Pancreas (tissue), 10 donors: ENCODE measurements at regions not wholly inside any gene's neighbourhood (a gene's known extent, or its start where the extent isn't known, plus 50 kb on each side); places are given as distances from the start of the nearest gene placed in this dataset.
"Not testable (repeated sequence)": the region's sequence is repeated elsewhere in the genome, so short reads cannot be mapped to it uniquely, and the experiment has no call there.

Experiments used
- ATAC-seq, 4 donors: fragments of 200-7000 bp; cut with Tn5 transposase; one replicate each; pipeline versions ENCODE4 v1.8.0 to v1.9.1; 2020; ENCODE audit warnings: mild to moderate bottlenecking in 4 of 4, moderate library complexity in 4 of 4
- DNase-seq, 6 donors: peaks; one replicate each; pipeline ENCODE4 v3.0.0-alpha.2; 2020
- FAIRE-seq: peaks from 2 replicates; lab custom pipeline; 2012; peaks lifted over from hg19 to GRCh38; lab: Jason Lieb, UNC
- H3K27ac ChIP-seq, 4 donors: fragments of 200-600 bp; sonication (generic); 1 replicate in 3 of 4; 2 replicates in 1 of 4; pipeline versions ENCODE4 v1.5.0 to v1.8.0; 2020
- H3K27me3 ChIP-seq, 4 donors: fragments of 200-600 bp; one replicate each; pipeline ENCODE4 v1.8.0; 2021
- H3K36me3 ChIP-seq, 3 donors: fragments of 200-600 bp; sonication (generic) in 1 of 3; one replicate each; pipeline versions ENCODE4 v1.5.0 to v1.8.0; 2020 to 2021
- H3K4me1 ChIP-seq, 3 donors: fragments of 200-600 bp; one replicate each; pipeline ENCODE4 v1.8.0; 2021
- H3K4me3 ChIP-seq, 4 donors: fragments of 200-600 bp; sonication (generic) in 2 of 4; one replicate each; pipeline versions ENCODE4 v1.5.0 to v1.8.0; 2020 to 2021
- H3K9me3 ChIP-seq, 4 donors: fragments of 200-600 bp; one replicate each; pipeline ENCODE4 v1.8.0; 2021
- CTCF ChIP-seq, 4 donors: fragments of 200-600 bp; sonication (generic) in 3 of 4; IDR thresholded peaks; one replicate each; pipeline versions ENCODE4 v1.5.0 to v1.8.0; 2021; ENCODE audit warnings: antibody characterized with exemption in 4 of 4
- WGBS, 2 donors: extraction: QIAGEN DNeasy Blood & Tissue Kit; methylation state at CpG; one replicate each; pipeline ENCODE4 v1.1.7; 2013; 5-methylcytosine and 5-hydroxymethylcytosine counted together
- intact Hi-C, 3 donors: fragments of 100-400 bp; cut with DNase I; formaldehyde crosslinking; loops; one replicate each; pipeline versions ENCODE4 v1.11.1 to v1.14.2; 2022
- donor health status: healthy with polysubstance abuse.
- donor health status: DM: no; HTN: no; CAD: no; lungs with moderate emphysema.
- donor health status: DM: no; HTN: no; CAD: no.
- donor health status: control.
- donor health status: control.
- donor health status: Bipolar disorder and iron deficiency.
- donor health status: DM: yes; HTN: yes; CAD: no.
- donor health status: DM: no; HTN: no; CAD: no.
- donor health status: DM: no; HTN: no; CAD: no.
- donor health status: DM: yes; HTN: yes; CAD: no.

- H3K27ac ChIP-seq: no peak overlapping the region
- ATAC-seq: no peak
- no peaks in the 10 kb centered on the region for H3K9me3 ChIP-seq
- DNase-seq: no peak
- no peak overlapping the region for H3K4me3 ChIP-seq
- no peaks in the 10 kb centered on the region for H3K4me1 ChIP-seq
- H3K36me3 ChIP-seq: no peaks in the 10 kb centered on the region
- intact Hi-C loops: no loop called here
- H3K27me3 ChIP-seq: no peaks in the 10 kb centered on the region
- no peak for TF ChIP-seq CTCF (IDR thresholded peaks at IDR 0.05)
- FAIRE-seq: no peak
Measured at GRCh38 chr6:80962382-80962781, 790.1 kb downstream of the TENT5A start.

- H3K36me3 ChIP-seq: no peaks in the 10 kb centered on the region
- TF ChIP-seq CTCF (IDR thresholded peaks at IDR 0.05): no peak
Measured at GRCh38 chr6:80961166-80961565, 791.3 kb downstream of the TENT5A start.

GRCh38 chr6:80959034-80959433 is 793.4 kb downstream of the TENT5A start:
- Histone ChIP-seq H3K9me3 (no peaks in the 10 kb centered on the region), H3K4me3 (no peak overlapping the region), H3K27me3 (no peaks in the 10 kb centered on the region), H3K4me1 (no peaks in the 10 kb centered on the region), H3K27ac (no peak overlapping the region), H3K36me3 (no peaks in the 10 kb centered on the region)
- no peak for TF ChIP-seq CTCF (IDR thresholded peaks at IDR 0.05)
- FAIRE-seq (no peak), DNase-seq (no peak), ATAC-seq (no peak)
- intact Hi-C loops: no loop called here
- WGBS, 2 donors: 4 to 7% methylated on average over 1 of the region's 1 CpG

More at GRCh38 chr6:80961166-80961565, 791.3 kb downstream of the TENT5A start:
- ATAC-seq (no peak), DNase-seq (no peak), FAIRE-seq (no peak)
- Histone ChIP-seq H3K4me1 (no peaks in the 10 kb centered on the region), H3K27ac (no peak overlapping the region), H3K4me3 (no peak overlapping the region), H3K9me3 (no peaks in the 10 kb centered on the region), H3K27me3 (no peaks in the 10 kb centered on the region)
- intact Hi-C loops: no loop called here
- 79 to 82% methylated on average over 3 of the region's 3 CpGs for WGBS, 2 donors

- no peak for ATAC-seq
- Histone ChIP-seq H3K27ac (no peak overlapping the region), H3K27me3 (no peaks in the 10 kb centered on the region), H3K36me3 (no peaks in the 10 kb centered on the region), H3K4me3 (no peak overlapping the region), H3K4me1 (no peaks in the 10 kb centered on the region), H3K9me3 (no peaks in the 10 kb centered on the region)
- WGBS, 2 donors: 46 to 48% methylated on average over 1 of the region's 1 CpG
- no peak for FAIRE-seq
- no peak for TF ChIP-seq CTCF (IDR thresholded peaks at IDR 0.05)
- DNase-seq: no peak
- intact Hi-C loops: no loop called here
Measured at GRCh38 chr6:80956898-80957297, 795.6 kb downstream of the TENT5A start.

GRCh38 chr6:80952479-80952878 is 800.0 kb downstream of the TENT5A start:
- H3K4me1 ChIP-seq, intact Hi-C loops, H3K4me3 ChIP-seq, DNase-seq, H3K27me3 ChIP-seq, ATAC-seq, H3K9me3 ChIP-seq, FAIRE-seq, H3K36me3 ChIP-seq, H3K27ac ChIP-seq: not testable (repeated sequence)
- WGBS, 2 donors: 41 to 43% methylated on average over 2 of the region's 2 CpGs

- H3K9me3 ChIP-seq: no peaks in the 10 kb centered on the region
- H3K27ac ChIP-seq: no peak overlapping the region
- no peaks in the 10 kb centered on the region for H3K27me3 ChIP-seq
- H3K36me3 ChIP-seq: no peaks in the 10 kb centered on the region
- DNase-seq: no peak
- no peak for FAIRE-seq
- TF ChIP-seq CTCF (IDR thresholded peaks at IDR 0.05): no peak
- WGBS, 2 donors: 63 to 69% methylated on average over 3 of the region's 3 CpGs
- no peaks in the 10 kb centered on the region for H3K4me1 ChIP-seq
- H3K4me3 ChIP-seq: no peak overlapping the region
- ATAC-seq: no peak
- intact Hi-C loops: no loop called here
Measured at GRCh38 chr6:80946402-80946801, 806.1 kb downstream of the TENT5A start.
